Liver (tissue), 3 donors: ENCODE measurements at regions not wholly inside any gene's neighbourhood (a gene's known extent, or its start where the extent isn't known, plus 50 kb on each side); places are given as distances from the start of the nearest gene placed in this dataset.

Experiments
- JUND ChIP-seq, 2 donors: IDR thresholded peaks; 2 replicates each; pipeline ENCODE4 v1.6.1; 2016; ENCODE audit warnings: antibody characterized with exemption in 2 of 2
- TAF1 ChIP-seq: conservative IDR thresholded peaks from 2 replicates; pipeline ENCODE4 v1.6.1; 2016; ENCODE audit warnings: antibody characterized with exemption, mild to moderate bottlenecking
- TF ChIP-seq, protein P1 (sequence below): fragments of 150-350 bp; IDR thresholded peaks from 2 replicates; pipeline ENCODE4 v1.5.1; 2017; ENCODE audit warnings: improper control_type of control experiment, low read depth, low read length; ENCODE audit not compliant: missing input control
- donor health status: healthy.
- donor health status: healthy.

- TF ChIP-seq JUND (IDR thresholded peaks at IDR 0.05) (no peak), TAF1 (no peak)
- TF ChIP-seq, protein P1, sequence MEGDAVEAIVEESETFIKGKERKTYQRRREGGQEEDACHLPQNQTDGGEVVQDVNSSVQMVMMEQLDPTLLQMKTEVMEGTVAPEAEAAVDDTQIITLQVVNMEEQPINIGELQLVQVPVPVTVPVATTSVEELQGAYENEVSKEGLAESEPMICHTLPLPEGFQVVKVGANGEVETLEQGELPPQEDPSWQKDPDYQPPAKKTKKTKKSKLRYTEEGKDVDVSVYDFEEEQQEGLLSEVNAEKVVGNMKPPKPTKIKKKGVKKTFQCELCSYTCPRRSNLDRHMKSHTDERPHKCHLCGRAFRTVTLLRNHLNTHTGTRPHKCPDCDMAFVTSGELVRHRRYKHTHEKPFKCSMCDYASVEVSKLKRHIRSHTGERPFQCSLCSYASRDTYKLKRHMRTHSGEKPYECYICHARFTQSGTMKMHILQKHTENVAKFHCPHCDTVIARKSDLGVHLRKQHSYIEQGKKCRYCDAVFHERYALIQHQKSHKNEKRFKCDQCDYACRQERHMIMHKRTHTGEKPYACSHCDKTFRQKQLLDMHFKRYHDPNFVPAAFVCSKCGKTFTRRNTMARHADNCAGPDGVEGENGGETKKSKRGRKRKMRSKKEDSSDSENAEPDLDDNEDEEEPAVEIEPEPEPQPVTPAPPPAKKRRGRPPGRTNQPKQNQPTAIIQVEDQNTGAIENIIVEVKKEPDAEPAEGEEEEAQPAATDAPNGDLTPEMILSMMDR = no peak
Measured at GRCh38 chr3:14324224-14324944, 78.0 kb upstream of the SLC6A6 start.
